ENCODE measurements at regions not wholly inside any gene's neighbourhood (a gene's known extent, or its start where the extent isn't known, plus 50 kb on each side); places are given as distances from the start of the nearest gene placed in this dataset.

DNA sequence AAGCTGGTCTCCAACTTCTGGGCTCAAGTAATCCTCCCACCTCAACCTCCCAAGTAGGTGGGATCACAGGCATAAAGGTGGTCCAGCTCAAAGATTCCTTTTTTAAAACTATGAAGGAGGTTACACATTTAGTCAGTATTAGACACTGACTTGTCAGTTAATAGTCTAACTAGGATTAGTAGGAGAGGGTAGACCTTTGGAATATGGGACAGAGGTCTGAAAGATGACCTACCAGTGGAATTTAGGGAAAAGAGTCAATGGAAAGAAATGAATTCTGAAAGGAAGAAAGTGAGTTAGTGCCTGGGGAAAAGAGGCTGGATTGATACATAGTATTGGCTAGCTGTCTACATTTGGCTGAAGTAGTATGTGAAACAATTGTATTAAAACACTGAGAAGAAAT is 220.7 kb downstream of the MZT1 start:
- DNase-seq = no peak
- intact Hi-C loops (cut with micrococcal nuclease; ENCODE audit: unreplicated experiment) = no loop called here
- CTCF ChIA-PET = no interaction called here
- no peaks in the 10 kb centered on the region for H3K9me3 Mint-ChIP-seq (ENCODE audit: unreplicated experiment)
- no TSS peak for BruUV-seq (replicated peaks)
- TF ChIP-seq, protein P1, sequence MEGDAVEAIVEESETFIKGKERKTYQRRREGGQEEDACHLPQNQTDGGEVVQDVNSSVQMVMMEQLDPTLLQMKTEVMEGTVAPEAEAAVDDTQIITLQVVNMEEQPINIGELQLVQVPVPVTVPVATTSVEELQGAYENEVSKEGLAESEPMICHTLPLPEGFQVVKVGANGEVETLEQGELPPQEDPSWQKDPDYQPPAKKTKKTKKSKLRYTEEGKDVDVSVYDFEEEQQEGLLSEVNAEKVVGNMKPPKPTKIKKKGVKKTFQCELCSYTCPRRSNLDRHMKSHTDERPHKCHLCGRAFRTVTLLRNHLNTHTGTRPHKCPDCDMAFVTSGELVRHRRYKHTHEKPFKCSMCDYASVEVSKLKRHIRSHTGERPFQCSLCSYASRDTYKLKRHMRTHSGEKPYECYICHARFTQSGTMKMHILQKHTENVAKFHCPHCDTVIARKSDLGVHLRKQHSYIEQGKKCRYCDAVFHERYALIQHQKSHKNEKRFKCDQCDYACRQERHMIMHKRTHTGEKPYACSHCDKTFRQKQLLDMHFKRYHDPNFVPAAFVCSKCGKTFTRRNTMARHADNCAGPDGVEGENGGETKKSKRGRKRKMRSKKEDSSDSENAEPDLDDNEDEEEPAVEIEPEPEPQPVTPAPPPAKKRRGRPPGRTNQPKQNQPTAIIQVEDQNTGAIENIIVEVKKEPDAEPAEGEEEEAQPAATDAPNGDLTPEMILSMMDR (IDR thresholded peaks at IDR 0.05; ENCODE audit: insufficient read depth in 1 of 2, low read depth in 1 of 2, low read length in 1 of 2, severe bottlenecking in 1 of 2, unreplicated experiment in 1 of 2) = no peak
- no peaks in the 10 kb centered on the region for H3K4me1 Mint-ChIP-seq (ENCODE audit: low read depth, unreplicated experiment)
- no peak overlapping the region for H3K27ac Mint-ChIP-seq (ENCODE audit: unreplicated experiment)
- no peaks in the 10 kb centered on the region for H3K36me3 Mint-ChIP-seq (ENCODE audit: insufficient read depth, unreplicated experiment)
- Histone ChIP-seq H3K4me1 (no peaks in the 10 kb centered on the region), H3K4me3 (ENCODE audit: low read depth, low read length) (no peak overlapping the region), H3K27me3 (replicated peaks; ENCODE audit: control insufficient read depth, insufficient read depth, low read length) (peaks cover 2% of the 10 kb centered on the region), H3K36me3 (ENCODE audit: control insufficient read depth, insufficient read depth, low read length) (no peaks in the 10 kb centered on the region), H3K9me3 (no peaks in the 10 kb centered on the region)
- H3K27me3 Mint-ChIP-seq (ENCODE audit: insufficient read depth, unreplicated experiment) = peaks cover 15% of the 10 kb centered on the region
- H3K4me3 Mint-ChIP-seq (ENCODE audit: unreplicated experiment) = no peak overlapping the region
- POLR2A ChIA-PET = no interaction called here

- CTCF ChIA-PET = no interaction called here
- no peak overlapping the region for H3K27ac Mint-ChIP-seq (ENCODE audit: unreplicated experiment)
- TF ChIP-seq, protein P1 (IDR thresholded peaks at IDR 0.05; ENCODE audit: insufficient read depth in 1 of 2, low read depth in 1 of 2, low read length in 1 of 2, severe bottlenecking in 1 of 2, unreplicated experiment in 1 of 2) = no peak
- POLR2A ChIA-PET = no interaction called here
- no peaks in the 10 kb centered on the region for H3K4me1 Mint-ChIP-seq (ENCODE audit: low read depth, unreplicated experiment)
- Histone ChIP-seq H3K9me3 (no peaks in the 10 kb centered on the region), H3K4me1 (no peaks in the 10 kb centered on the region), H3K36me3 (ENCODE audit: control insufficient read depth, insufficient read depth, low read length) (no peaks in the 10 kb centered on the region), H3K4me3 (ENCODE audit: low read depth, low read length) (no peak overlapping the region), H3K27me3 (replicated peaks; ENCODE audit: control insufficient read depth, insufficient read depth, low read length) (peaks cover under 1% of the 10 kb centered on the region)
- H3K4me3 Mint-ChIP-seq (ENCODE audit: unreplicated experiment) = no peak overlapping the region
- no peak for DNase-seq
- no peaks in the 10 kb centered on the region for H3K9me3 Mint-ChIP-seq (ENCODE audit: unreplicated experiment)
- peaks cover 14% of the 10 kb centered on the region for H3K27me3 Mint-ChIP-seq (ENCODE audit: insufficient read depth, unreplicated experiment)
- intact Hi-C loops (cut with micrococcal nuclease; ENCODE audit: unreplicated experiment) = no loop called here
- H3K36me3 Mint-ChIP-seq (ENCODE audit: insufficient read depth, unreplicated experiment) = no peaks in the 10 kb centered on the region
- no TSS peak for BruUV-seq (replicated peaks)
Measured at GRCh38 chr13:72505376-72505775, 222.1 kb downstream of the MZT1 start.

GRCh38 chr13:72504131-72504841 is 223.1 kb downstream of the MZT1 start:
- no peaks in the 10 kb centered on the region for H3K9me3 Mint-ChIP-seq (ENCODE audit: unreplicated experiment)
- no peak overlapping the region for H3K27ac Mint-ChIP-seq (ENCODE audit: unreplicated experiment)
- Histone ChIP-seq H3K4me3 (ENCODE audit: low read depth, low read length) (no peak overlapping the region), H3K36me3 (ENCODE audit: control insufficient read depth, insufficient read depth, low read length) (no peaks in the 10 kb centered on the region), H3K27me3 (replicated peaks; ENCODE audit: control insufficient read depth, insufficient read depth, low read length) (no peaks in the 10 kb centered on the region; the same call in 1 of the 2 replicates), H3K9me3 (no peaks in the 10 kb centered on the region), H3K4me1 (no peaks in the 10 kb centered on the region)
- TF ChIP-seq, protein P1 (IDR thresholded peaks at IDR 0.05; ENCODE audit: insufficient read depth in 1 of 2, low read depth in 1 of 2, low read length in 1 of 2, severe bottlenecking in 1 of 2, unreplicated experiment in 1 of 2) = no peak
- no peak for DNase-seq
- no peaks in the 10 kb centered on the region for H3K4me1 Mint-ChIP-seq (ENCODE audit: low read depth, unreplicated experiment)
- ChIA-PET CTCF (no interaction called here), POLR2A (no interaction called here)
- intact Hi-C loops (cut with micrococcal nuclease; ENCODE audit: unreplicated experiment) = no loop called here
- H3K27me3 Mint-ChIP-seq (ENCODE audit: insufficient read depth, unreplicated experiment) = peaks cover 14% of the 10 kb centered on the region
- no peaks in the 10 kb centered on the region for H3K36me3 Mint-ChIP-seq (ENCODE audit: insufficient read depth, unreplicated experiment)
- H3K4me3 Mint-ChIP-seq (ENCODE audit: unreplicated experiment) = no peak overlapping the region
- BruUV-seq (replicated peaks) = no TSS peak
